ENCODE measurements at regions not wholly inside any gene's neighbourhood (a gene's known extent, or its start where the extent isn't known, plus 50 kb on each side); places are given as distances from the start of the nearest gene placed in this dataset.

GRCh38 chr4:177579649-177580048 is 137.4 kb upstream of the AGA start:
- H3K4me1 ChIP-seq (replicated peaks in 1 of 2), result peaks cover 0 to 3% of the 10 kb centered on the region in 2 donors
- no peak for ATAC-seq (replicated peaks in 6 of 8)
- no peak overlapping the region for H3K27ac ChIP-seq
- WGBS, 10 experiments, result 8 to 83% (median 42%) methylated on average over 1 of the region's 1 CpG; no CpG with 5 or more reads in 1 of the 10 experiments
- no peak overlapping the region for H3K4me3 ChIP-seq
- in situ Hi-C loops (cut with MboI; ENCODE audit: low pct_unique_long_range_greater_than_20kb in 2 of 9, low sequenced_read_pairs in 9 of 9, unreplicated experiment in 9 of 9), result no loop called here

GRCh38 chr4:177582992-177583391 is 140.8 kb upstream of the AGA start:
- Histone ChIP-seq H3K27ac (no peak overlapping the region), H3K4me3 (no peak overlapping the region), H3K4me1 (replicated peaks in 1 of 2) (peaks cover 0 to 3% of the 10 kb centered on the region in 2 donors)
- peak in 3 of 8 experiments; percentile 87 to 99 (median 96) for ATAC-seq (replicated peaks in 6 of 8)
- in situ Hi-C loops (cut with MboI; ENCODE audit: low pct_unique_long_range_greater_than_20kb in 2 of 9, low sequenced_read_pairs in 9 of 9, unreplicated experiment in 9 of 9), result no loop called here

- 17 to 100% (median 50%) methylated on average over 1 to 2 of the region's 2 CpGs for WGBS, 10 experiments
- H3K4me3 ChIP-seq, result no peak overlapping the region
- no peak overlapping the region for H3K27ac ChIP-seq
- no peaks in the 10 kb centered on the region for H3K4me1 ChIP-seq (replicated peaks in 1 of 2)
- peak in 2 of 8 experiments; percentile 46 to 81 for ATAC-seq (replicated peaks in 6 of 8)
- in situ Hi-C loops (cut with MboI; ENCODE audit: low pct_unique_long_range_greater_than_20kb in 2 of 9, low sequenced_read_pairs in 9 of 9, unreplicated experiment in 9 of 9), result no loop called here
These were observed 145.8 kb upstream of the AGA start for GRCh38 chr4:177587989-177588388.

- Histone ChIP-seq H3K27ac (no peak overlapping the region), H3K4me1 (replicated peaks in 1 of 2) (peaks cover 3 to 14% of the 10 kb centered on the region in 2 donors), H3K4me3 (no peak overlapping the region)
- in situ Hi-C loops (cut with MboI; ENCODE audit: low pct_unique_long_range_greater_than_20kb in 2 of 9, low sequenced_read_pairs in 9 of 9, unreplicated experiment in 9 of 9), result no loop called here
- 57 to 100% (median 83%) methylated on average over 1 to 2 of the region's 2 CpGs; no CpG with 5 or more reads in 2 of the 10 experiments for WGBS, 10 experiments
- ATAC-seq (replicated peaks in 6 of 8), result no peak
These were observed 153.1 kb upstream of the AGA start for GRCh38 chr4:177595386-177595785.

GRCh38 chr4:177596035-177596434 is 153.8 kb upstream of the AGA start:
- Histone ChIP-seq H3K27ac (no peak overlapping the region), H3K4me1 (replicated peaks in 1 of 2) (peaks cover 3 to 14% of the 10 kb centered on the region in 2 donors), H3K4me3 (no peak overlapping the region)
- peak in 7 of 8 experiments; percentile 95 to 100 (median 100) for ATAC-seq (replicated peaks in 6 of 8)
- in situ Hi-C loops (cut with MboI; ENCODE audit: low pct_unique_long_range_greater_than_20kb in 2 of 9, low sequenced_read_pairs in 9 of 9, unreplicated experiment in 9 of 9), result no loop called here
- 0 to 100% (median 74%) methylated on average over 1 to 4 of the region's 4 CpGs; no CpG with 5 or more reads in 1 of the 10 experiments for WGBS, 10 experiments

GRCh38 chr4:177596991-177597390 is 154.8 kb upstream of the AGA start:
- no peak overlapping the region for H3K4me3 ChIP-seq
- WGBS, 10 experiments, result 80 to 100% (median 92%) methylated on average over 1 to 7 of the region's 7 CpGs; no CpG with 5 or more reads in 1 of the 10 experiments
- H3K27ac ChIP-seq, result no peak overlapping the region
- in situ Hi-C loops (cut with MboI; ENCODE audit: low pct_unique_long_range_greater_than_20kb in 2 of 9, low sequenced_read_pairs in 9 of 9, unreplicated experiment in 9 of 9), result no loop called here
- peaks cover 3 to 14% of the 10 kb centered on the region in 2 donors for H3K4me1 ChIP-seq (replicated peaks in 1 of 2)
- ATAC-seq (replicated peaks in 6 of 8), result peak in 1 of 8 experiments; percentile 24

- H3K4me1 ChIP-seq (replicated peaks in 1 of 2), result peaks cover 0 to 3% of the 10 kb centered on the region in 2 donors
- H3K27ac ChIP-seq, result no peak overlapping the region
- in situ Hi-C loops (cut with MboI; ENCODE audit: low pct_unique_long_range_greater_than_20kb in 2 of 9, low sequenced_read_pairs in 9 of 9, unreplicated experiment in 9 of 9), result no loop called here
- ATAC-seq (replicated peaks in 6 of 8), result no peak
- 0 to 75% (median 18%) methylated on average over 1 of the region's 1 CpG; no CpG with 5 or more reads in 2 of the 10 experiments for WGBS, 10 experiments
- H3K4me3 ChIP-seq, result no peak overlapping the region
These were observed 163.0 kb upstream of the AGA start for GRCh38 chr4:177605252-177605651.

- no peak for ATAC-seq (replicated peaks in 6 of 8)
- no peak overlapping the region for H3K27ac ChIP-seq
- H3K4me1 ChIP-seq (replicated peaks in 1 of 2), result peaks cover 0 to 3% of the 10 kb centered on the region in 2 donors
- WGBS, 10 experiments, result 60 to 100% (median 100%) methylated on average over 1 to 5 of the region's 28 CpGs; no CpG with 5 or more reads in 7 of the 10 experiments
- in situ Hi-C loops (cut with MboI; ENCODE audit: low pct_unique_long_range_greater_than_20kb in 2 of 9, low sequenced_read_pairs in 9 of 9, unreplicated experiment in 9 of 9), result no loop called here
- H3K4me3 ChIP-seq, result no peak overlapping the region
These were observed 164.9 kb upstream of the AGA start for GRCh38 chr4:177607111-177607573.

GRCh38 chr4:177611974-177612664 is 169.9 kb upstream of the AGA start:
- ATAC-seq (replicated peaks in 6 of 8), result no peak
- in situ Hi-C loops (cut with MboI; ENCODE audit: low pct_unique_long_range_greater_than_20kb in 2 of 9, low sequenced_read_pairs in 9 of 9, unreplicated experiment in 9 of 9), result no loop called here
- H3K4me1 ChIP-seq (replicated peaks in 1 of 2), result no peaks in the 10 kb centered on the region
- H3K4me3 ChIP-seq, result no peak overlapping the region
- 36 to 89% (median 70%) methylated on average over 2 to 5 of the region's 5 CpGs for WGBS, 10 experiments
- H3K27ac ChIP-seq, result no peak overlapping the region

GRCh38 chr4:177612684-177613083 is 170.4 kb upstream of the AGA start:
- 14 to 100% (median 91%) methylated on average over 1 to 2 of the region's 2 CpGs for WGBS, 10 experiments
- Histone ChIP-seq H3K27ac (no peak overlapping the region), H3K4me3 (no peak overlapping the region), H3K4me1 (replicated peaks in 1 of 2) (no peaks in the 10 kb centered on the region)
- no peak for ATAC-seq (replicated peaks in 6 of 8)
- in situ Hi-C loops (cut with MboI; ENCODE audit: low pct_unique_long_range_greater_than_20kb in 2 of 9, low sequenced_read_pairs in 9 of 9, unreplicated experiment in 9 of 9), result no loop called here

GRCh38 chr4:177632481-177632880 is 190.2 kb upstream of the AGA start:
- in situ Hi-C loops (cut with MboI; ENCODE audit: low pct_unique_long_range_greater_than_20kb in 2 of 9, low sequenced_read_pairs in 9 of 9, unreplicated experiment in 9 of 9), result no loop called here
- Histone ChIP-seq H3K4me3 (no peak overlapping the region), H3K27ac (no peak overlapping the region), H3K4me1 (replicated peaks in 1 of 2) (no peaks in the 10 kb centered on the region)
- ATAC-seq (replicated peaks in 6 of 8), result no peak

GRCh38 chr4:177638871-177639270 is 196.6 kb upstream of the AGA start:
- in situ Hi-C loops (cut with MboI; ENCODE audit: low pct_unique_long_range_greater_than_20kb in 2 of 9, low sequenced_read_pairs in 9 of 9, unreplicated experiment in 9 of 9), result no loop called here
- no peak overlapping the region for H3K27ac ChIP-seq
- no peak for ATAC-seq (replicated peaks in 6 of 8)
- 0 to 39% (median 27%) methylated on average over 2 of the region's 2 CpGs; no CpG with 5 or more reads in 3 of the 10 experiments for WGBS, 10 experiments
- no peaks in the 10 kb centered on the region for H3K4me1 ChIP-seq (replicated peaks in 1 of 2)
- no peak overlapping the region for H3K4me3 ChIP-seq

- 17 to 100% (median 47%) methylated on average over 1 to 4 of the region's 4 CpGs; no CpG with 5 or more reads in 2 of the 10 experiments for WGBS, 10 experiments
- H3K27ac ChIP-seq, result no peak overlapping the region
- no peak overlapping the region for H3K4me3 ChIP-seq
- in situ Hi-C loops (cut with MboI; ENCODE audit: low pct_unique_long_range_greater_than_20kb in 2 of 9, low sequenced_read_pairs in 9 of 9, unreplicated experiment in 9 of 9), result no loop called here
- ATAC-seq (replicated peaks in 6 of 8), result no peak
- peaks cover 0 to 2% of the 10 kb centered on the region in 2 donors for H3K4me1 ChIP-seq (replicated peaks in 1 of 2)
These were observed 198.6 kb upstream of the AGA start for GRCh38 chr4:177640864-177641263.

GRCh38 chr4:177660223-177660622 is 218.0 kb upstream of the AGA start:
- peak in 1 of 8 experiments; percentile 27 for ATAC-seq (replicated peaks in 6 of 8)
- 0 to 100% (median 18%) methylated on average over 1 of the region's 1 CpG; no CpG with 5 or more reads in 3 of the 10 experiments for WGBS, 10 experiments

More at GRCh38 chr4:177660223-177660622, 218.0 kb upstream of the AGA start:
- in situ Hi-C loops (cut with MboI; ENCODE audit: low pct_unique_long_range_greater_than_20kb in 2 of 9, low sequenced_read_pairs in 9 of 9, unreplicated experiment in 9 of 9), result no loop called here
- Histone ChIP-seq H3K4me1 (replicated peaks in 1 of 2) (peaks cover 0 to 5% of the 10 kb centered on the region in 2 donors), H3K4me3 (no peak overlapping the region), H3K27ac (no peak overlapping the region)
